HG03175 (cell line): ENCODE measurements at regions not wholly inside any gene's neighbourhood (a gene's known extent, or its start where the extent isn't known, plus 50 kb on each side); places are given as distances from the start of the nearest gene placed in this dataset.
"Not testable (repeated sequence)": the region's sequence is repeated elsewhere in the genome, so short reads cannot be mapped to it uniquely, and the experiment has no call there.

ENCODE experiments used
- ATAC-seq: cut with Tn5 transposase; IDR thresholded peaks from one replicate; pipeline ENCODE4 v1.9.1; 2021; ENCODE audit warnings: mild to moderate bottlenecking, moderate library complexity; ENCODE audit not compliant: unreplicated experiment

GRCh38 chr2:67567886-67568285 is 170.8 kb downstream of the ETAA1 start:
- ATAC-seq = no peak

DNA sequence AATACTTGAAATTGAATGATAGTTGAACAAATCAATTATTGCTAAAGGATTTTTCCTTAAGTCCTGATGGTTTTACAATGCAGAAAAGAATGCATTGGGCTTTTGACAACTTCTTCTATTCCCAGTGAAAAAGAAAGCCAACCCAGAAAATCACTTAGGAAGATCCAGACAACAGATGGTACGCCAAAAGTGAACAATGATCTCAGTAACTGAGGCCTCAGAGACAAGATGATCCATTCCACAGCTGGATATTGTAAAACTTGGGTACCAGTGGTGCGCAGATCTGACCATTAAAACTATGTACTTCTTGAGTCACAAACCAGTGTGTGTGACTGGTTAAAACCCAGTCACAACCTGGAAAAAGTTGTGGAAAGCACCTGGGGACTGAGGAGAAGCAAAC is 173.5 kb downstream of the ETAA1 start:
- no peak for ATAC-seq

- ATAC-seq = no peak
Observed at GRCh38 chr2:67571785-67572718, 174.9 kb downstream of the ETAA1 start.

- no peak for ATAC-seq
Observed at GRCh38 chr2:67572721-67573435, 175.7 kb downstream of the ETAA1 start.

- no peak for ATAC-seq
Observed at GRCh38 chr2:67574230-67574629, 177.1 kb downstream of the ETAA1 start.

DNA sequence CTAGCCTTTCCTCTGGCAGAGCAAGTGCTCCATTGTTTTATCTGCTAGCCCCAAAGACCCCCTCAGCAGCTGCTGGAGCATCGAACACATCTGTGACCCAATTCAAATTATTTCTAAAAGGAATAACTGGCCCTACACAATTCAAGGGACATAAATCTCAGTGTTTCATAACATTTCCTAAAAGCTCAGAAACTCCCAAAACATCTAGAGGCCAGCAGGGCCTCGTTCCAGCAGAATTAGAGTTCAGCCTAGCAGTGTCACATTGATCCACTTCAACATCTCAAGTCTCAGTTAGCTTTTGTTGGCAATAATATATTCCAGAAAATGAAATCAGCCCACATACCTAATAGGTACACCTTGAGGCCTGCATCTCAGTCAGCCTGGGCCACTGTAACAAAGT is 179.1 kb downstream of the ETAA1 start:
- no peak for ATAC-seq

DNA sequence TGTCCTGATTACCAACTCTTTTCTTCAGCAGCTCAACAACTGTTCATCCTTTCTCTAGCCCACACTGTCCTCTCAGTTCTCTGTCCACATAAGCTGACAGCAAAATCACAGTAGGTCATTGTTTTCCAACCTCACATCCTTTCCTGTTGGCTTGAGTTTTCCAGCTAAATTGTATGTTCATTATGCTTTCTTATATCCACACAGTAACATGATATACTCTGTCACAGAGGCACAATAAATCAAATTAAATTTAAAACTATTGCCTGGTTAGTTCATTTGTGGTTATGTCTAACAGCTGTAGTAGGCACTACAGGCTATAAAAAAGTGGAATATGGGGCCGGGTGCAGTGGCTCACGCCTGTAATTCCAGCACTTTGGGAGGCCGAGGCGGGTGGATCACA is 179.9 kb downstream of the ETAA1 start:
- no peak for ATAC-seq

DNA sequence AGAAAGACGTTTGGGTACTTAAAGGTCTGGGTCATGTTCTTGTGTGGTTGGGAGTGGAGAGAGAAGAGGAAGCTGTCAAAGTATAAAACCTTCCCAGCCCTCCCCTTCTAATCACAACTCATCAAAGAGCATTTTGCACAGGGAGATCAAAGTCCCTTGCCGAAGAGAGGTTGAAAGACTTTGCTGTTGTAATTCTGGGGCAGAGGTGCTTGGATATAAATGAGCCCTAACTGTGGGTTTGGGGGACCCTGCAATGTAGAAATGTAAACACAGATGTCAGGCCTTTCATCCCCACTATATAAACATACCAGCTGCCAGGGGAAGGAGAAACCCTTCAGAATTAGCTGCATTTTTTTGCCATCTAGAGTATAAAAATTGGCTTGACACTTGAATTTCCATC is 182.1 kb downstream of the ETAA1 start:
- ATAC-seq = no peak

GRCh38 chr2:67579806-67580205 is 182.7 kb downstream of the ETAA1 start:
- ATAC-seq = no peak

DNA sequence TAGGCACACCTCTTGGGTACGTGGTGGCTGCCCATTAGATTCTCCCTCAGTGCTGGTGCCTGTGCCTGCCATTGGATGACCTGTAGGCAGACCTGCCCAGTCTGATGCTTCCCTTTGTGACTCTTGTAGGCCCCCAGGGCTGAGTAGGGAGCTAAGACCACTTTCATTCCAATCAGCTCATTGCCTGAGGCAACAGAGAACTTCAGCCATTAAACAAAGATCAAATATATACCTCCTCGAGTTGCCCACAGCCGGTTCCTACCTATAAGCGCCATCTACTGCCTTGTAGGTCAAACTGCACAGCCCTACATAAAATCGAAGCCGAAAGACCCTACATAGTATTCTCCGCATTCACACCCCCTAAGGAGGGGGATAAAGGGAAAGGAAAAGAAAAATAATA is 184.6 kb downstream of the ETAA1 start:
- ATAC-seq = no peak

DNA sequence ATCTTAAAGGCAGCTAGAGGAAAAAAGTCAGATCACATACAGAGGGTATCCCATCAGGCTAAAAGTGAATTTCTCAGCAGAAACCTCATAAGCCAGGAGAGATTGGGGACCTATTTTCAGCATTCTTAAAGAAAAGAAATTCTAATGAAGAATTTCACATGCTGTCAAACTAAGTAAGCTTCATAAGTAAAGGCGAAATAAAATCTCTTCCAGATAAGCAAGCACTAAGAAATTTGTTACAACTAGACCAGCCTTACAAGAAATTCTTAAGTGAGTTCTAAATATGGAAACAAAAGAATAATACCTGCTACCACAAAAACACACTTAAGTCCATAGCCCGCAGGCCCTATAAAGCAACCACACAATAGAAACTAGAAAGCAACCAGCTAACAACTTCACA is 186.1 kb downstream of the ETAA1 start:
- ATAC-seq = no peak

- no peak for ATAC-seq
Observed at GRCh38 chr2:67585400-67585799, 188.3 kb downstream of the ETAA1 start.

- not testable (repeated sequence) for ATAC-seq
Observed at GRCh38 chr2:67589121-67589520, 192.0 kb downstream of the ETAA1 start.

- ATAC-seq = not testable (repeated sequence)
Observed at GRCh38 chr2:67594522-67594921, 197.4 kb downstream of the ETAA1 start.

DNA sequence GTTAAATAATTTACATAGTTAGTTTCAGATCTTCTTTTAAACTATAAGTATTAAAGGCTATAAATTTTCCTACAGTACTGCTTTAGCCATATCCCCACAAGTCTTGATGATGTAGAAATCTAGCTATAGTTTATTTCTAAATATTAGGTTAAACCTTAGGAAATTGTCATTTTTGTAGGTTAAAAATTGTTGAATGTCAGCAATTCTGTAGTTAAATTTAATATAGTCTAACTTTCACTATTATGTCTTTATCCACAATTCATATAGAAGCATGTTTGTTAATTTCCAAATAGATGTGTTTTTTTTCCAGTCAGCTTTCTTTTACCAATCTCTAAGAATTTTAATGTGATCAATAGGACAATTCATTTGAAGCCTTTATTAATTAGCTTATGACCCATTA is 199.7 kb downstream of the ETAA1 start:
- ATAC-seq = no peak

GRCh38 chr2:67599561-67599960 is 202.4 kb downstream of the ETAA1 start:
- ATAC-seq = no peak

- no peak for ATAC-seq
Observed at GRCh38 chr2:67600222-67600871, 203.2 kb downstream of the ETAA1 start.

DNA sequence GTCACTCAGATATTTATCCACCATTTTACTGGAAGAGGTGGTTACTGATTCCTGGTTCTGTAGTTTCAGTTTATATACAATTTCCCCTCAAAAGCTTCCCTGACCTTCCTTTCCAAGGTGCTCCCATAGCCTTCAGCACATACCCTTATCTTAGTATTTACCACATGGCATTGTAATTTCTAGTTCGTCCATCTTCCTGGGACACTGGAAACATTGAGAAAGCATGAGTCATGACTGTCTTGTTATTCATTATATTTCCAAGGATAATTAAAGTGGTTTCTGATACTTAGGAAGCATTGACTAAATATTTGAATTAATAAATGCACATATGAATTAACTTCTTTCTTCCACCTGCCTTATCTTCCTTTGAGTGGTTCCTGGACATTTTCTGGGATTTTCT is 203.8 kb downstream of the ETAA1 start:
- ATAC-seq = no peak

GRCh38 chr2:67604360-67604759 is 207.2 kb downstream of the ETAA1 start:
- ATAC-seq = no peak

- ATAC-seq = no peak
Observed at GRCh38 chr2:67612576-67613042, 215.5 kb downstream of the ETAA1 start.

- ATAC-seq = no peak
Observed at GRCh38 chr2:67613227-67613626, 216.1 kb downstream of the ETAA1 start.

GRCh38 chr2:67614454-67614853 is 217.3 kb downstream of the ETAA1 start:
- ATAC-seq = no peak
